ENCODE measurements at regions not wholly inside any gene's neighbourhood (a gene's known extent, or its start where the extent isn't known, plus 50 kb on each side); places are given as distances from the start of the nearest gene placed in this dataset.

DNA sequence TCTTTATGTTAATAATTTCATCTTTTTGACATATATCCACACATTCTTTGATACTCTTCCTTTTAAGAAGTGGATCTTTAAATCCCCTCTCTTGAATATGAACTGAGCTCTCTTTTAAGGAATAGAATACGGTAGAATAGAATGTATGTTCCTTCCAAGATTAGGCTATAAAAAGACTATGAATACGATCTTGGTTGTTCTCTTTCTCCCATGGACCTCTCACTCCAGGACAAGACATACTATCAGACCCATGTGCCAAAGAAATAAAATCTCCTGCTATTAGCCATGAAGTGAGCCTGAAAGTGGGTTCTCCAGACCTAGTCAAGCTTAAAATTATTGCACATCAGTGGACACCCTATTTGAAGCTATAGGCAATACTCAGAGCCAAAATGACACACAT lies 392.2 kb upstream of the ANO3 start:
- Histone ChIP-seq H3K4me3 (ENCODE audit: low read depth in 1 of 2, low read length in 2 of 2) (no peak overlapping the region), H3K36me3 (ENCODE audit: insufficient read depth, low read length) (no peaks in the 10 kb centered on the region), H3K27ac (ENCODE audit: low read length) (no peak overlapping the region), H3K79me2 (ENCODE audit: insufficient read depth, low read length) (no peaks in the 10 kb centered on the region), H3K9ac (ENCODE audit: low read depth, low read length) (no peak overlapping the region), H3K4me2 (ENCODE audit: insufficient read depth, low read length) (no peak overlapping the region), H3K27me3 (ENCODE audit: insufficient read depth, low read length, poor library complexity) (no peaks in the 10 kb centered on the region), H3K4me1 (ENCODE audit: insufficient read depth, low read length) (no peaks in the 10 kb centered on the region), H3K9me3 (ENCODE audit: insufficient read depth, low read length, severe bottlenecking) (peaks cover 5% of the 10 kb centered on the region), H2AFZ (ENCODE audit: low read depth, low read length) (no peak overlapping the region), H4K20me1 (ENCODE audit: insufficient read depth, low read length) (no peaks in the 10 kb centered on the region)
- no peak for TF ChIP-seq EZH2 (IDR thresholded peaks at IDR 0.05; ENCODE audit: borderline replicate concordance, low read depth, low read length, severe bottlenecking)
- TF ChIP-seq, protein P1, sequence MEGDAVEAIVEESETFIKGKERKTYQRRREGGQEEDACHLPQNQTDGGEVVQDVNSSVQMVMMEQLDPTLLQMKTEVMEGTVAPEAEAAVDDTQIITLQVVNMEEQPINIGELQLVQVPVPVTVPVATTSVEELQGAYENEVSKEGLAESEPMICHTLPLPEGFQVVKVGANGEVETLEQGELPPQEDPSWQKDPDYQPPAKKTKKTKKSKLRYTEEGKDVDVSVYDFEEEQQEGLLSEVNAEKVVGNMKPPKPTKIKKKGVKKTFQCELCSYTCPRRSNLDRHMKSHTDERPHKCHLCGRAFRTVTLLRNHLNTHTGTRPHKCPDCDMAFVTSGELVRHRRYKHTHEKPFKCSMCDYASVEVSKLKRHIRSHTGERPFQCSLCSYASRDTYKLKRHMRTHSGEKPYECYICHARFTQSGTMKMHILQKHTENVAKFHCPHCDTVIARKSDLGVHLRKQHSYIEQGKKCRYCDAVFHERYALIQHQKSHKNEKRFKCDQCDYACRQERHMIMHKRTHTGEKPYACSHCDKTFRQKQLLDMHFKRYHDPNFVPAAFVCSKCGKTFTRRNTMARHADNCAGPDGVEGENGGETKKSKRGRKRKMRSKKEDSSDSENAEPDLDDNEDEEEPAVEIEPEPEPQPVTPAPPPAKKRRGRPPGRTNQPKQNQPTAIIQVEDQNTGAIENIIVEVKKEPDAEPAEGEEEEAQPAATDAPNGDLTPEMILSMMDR (IDR thresholded peaks at IDR 0.05; ENCODE audit: borderline replicate concordance, extremely low read depth, low read length, poor library complexity, severe bottlenecking): no peak
- no peak for ATAC-seq (ENCODE audit: insufficient read depth, low read depth)
- no peak for DNase-seq

DNA sequence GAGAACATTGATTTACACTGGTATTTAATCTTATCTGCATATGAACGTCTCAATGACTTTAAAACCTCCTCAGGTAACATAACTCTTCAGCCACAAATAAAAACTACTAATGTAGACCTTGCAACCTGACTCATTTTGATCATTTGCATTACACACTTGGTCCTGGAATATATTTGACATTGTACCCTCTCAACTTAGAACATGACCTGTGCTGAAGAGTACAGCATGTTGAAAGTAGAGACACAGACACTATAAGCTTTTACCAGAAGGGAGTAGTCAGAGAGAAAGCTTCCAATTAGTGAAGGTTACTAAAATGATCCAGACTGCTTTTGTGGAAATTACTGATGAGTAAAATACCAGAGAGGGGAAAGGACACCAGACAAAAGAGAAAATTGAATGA lies 390.6 kb upstream of the ANO3 start:
- H2AFZ ChIP-seq (ENCODE audit: low read depth, low read length): no peak overlapping the region
- H3K9me3 ChIP-seq (ENCODE audit: insufficient read depth, low read length, severe bottlenecking): peaks cover 5% of the 10 kb centered on the region
- no peak overlapping the region for H3K9ac ChIP-seq (ENCODE audit: low read depth, low read length)
- ATAC-seq (ENCODE audit: insufficient read depth, low read depth): no peak
- H3K4me2 ChIP-seq (ENCODE audit: insufficient read depth, low read length): no peak overlapping the region
- no peak overlapping the region for H3K4me3 ChIP-seq (ENCODE audit: low read depth in 1 of 2, low read length in 2 of 2)
- no peaks in the 10 kb centered on the region for H3K79me2 ChIP-seq (ENCODE audit: insufficient read depth, low read length)
- no peak for TF ChIP-seq EZH2 (IDR thresholded peaks at IDR 0.05; ENCODE audit: borderline replicate concordance, low read depth, low read length, severe bottlenecking)
- TF ChIP-seq, protein P1 (IDR thresholded peaks at IDR 0.05; ENCODE audit: borderline replicate concordance, extremely low read depth, low read length, poor library complexity, severe bottlenecking): no peak
- DNase-seq: no peak
- H3K27me3 ChIP-seq (ENCODE audit: insufficient read depth, low read length, poor library complexity): no peaks in the 10 kb centered on the region
- no peaks in the 10 kb centered on the region for H4K20me1 ChIP-seq (ENCODE audit: insufficient read depth, low read length)
- no peaks in the 10 kb centered on the region for H3K4me1 ChIP-seq (ENCODE audit: insufficient read depth, low read length)
- no peaks in the 10 kb centered on the region for H3K36me3 ChIP-seq (ENCODE audit: insufficient read depth, low read length)
- no peak overlapping the region for H3K27ac ChIP-seq (ENCODE audit: low read length)

DNA sequence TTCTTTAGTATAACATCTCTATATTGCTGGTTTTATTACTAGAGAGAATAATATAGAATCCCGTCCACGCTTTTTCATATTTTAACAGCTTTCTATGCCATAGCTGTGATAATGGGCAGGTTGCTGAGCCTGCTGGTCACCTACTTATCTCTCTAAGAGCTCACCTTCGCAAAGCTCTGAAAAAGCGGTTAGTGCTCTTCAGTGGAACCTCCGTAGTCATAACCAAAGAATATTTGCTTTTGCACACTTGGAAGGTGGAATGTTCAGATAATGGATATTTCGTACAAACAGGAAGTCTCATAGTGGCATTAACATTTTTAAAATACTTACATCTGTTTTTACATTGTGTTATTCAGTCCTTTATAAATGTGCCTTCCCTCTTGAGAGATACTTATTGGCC lies 388.9 kb upstream of the ANO3 start:
- Histone ChIP-seq H3K79me2 (ENCODE audit: insufficient read depth, low read length) (no peaks in the 10 kb centered on the region), H3K4me3 (ENCODE audit: low read depth in 1 of 2, low read length in 2 of 2) (no peak overlapping the region), H3K27me3 (ENCODE audit: insufficient read depth, low read length, poor library complexity) (no peaks in the 10 kb centered on the region), H3K36me3 (ENCODE audit: insufficient read depth, low read length) (no peaks in the 10 kb centered on the region), H4K20me1 (ENCODE audit: insufficient read depth, low read length) (no peaks in the 10 kb centered on the region), H3K27ac (ENCODE audit: low read length) (no peak overlapping the region), H3K4me2 (ENCODE audit: insufficient read depth, low read length) (no peak overlapping the region), H2AFZ (ENCODE audit: low read depth, low read length) (no peak overlapping the region), H3K9ac (ENCODE audit: low read depth, low read length) (no peak overlapping the region), H3K9me3 (ENCODE audit: insufficient read depth, low read length, severe bottlenecking) (peaks cover 5% of the 10 kb centered on the region), H3K4me1 (ENCODE audit: insufficient read depth, low read length) (no peaks in the 10 kb centered on the region)
- ATAC-seq (ENCODE audit: insufficient read depth, low read depth): no peak
- TF ChIP-seq, protein P1 (IDR thresholded peaks at IDR 0.05; ENCODE audit: borderline replicate concordance, extremely low read depth, low read length, poor library complexity, severe bottlenecking): no peak
- TF ChIP-seq EZH2 (IDR thresholded peaks at IDR 0.05; ENCODE audit: borderline replicate concordance, low read depth, low read length, severe bottlenecking): no peak
- no peak for DNase-seq

Measured in DND-41 (cell line).